Spleen (tissue), 11 donors: ENCODE measurements at regions not wholly inside any gene's neighbourhood (a gene's known extent, or its start where the extent isn't known, plus 50 kb on each side); places are given as distances from the start of the nearest gene placed in this dataset.
"Not testable (repeated sequence)": the region's sequence is repeated elsewhere in the genome, so short reads cannot be mapped to it uniquely, and the experiment has no call there.

Experiments used
- DNase-seq: peaks from one replicate; pipeline ENCODE4 v3.0.0-alpha.2; 2020
- H3K27ac ChIP-seq, 8 donors: fragments of 200-600 bp; sonication (generic) in 7 of 8; 1 replicate in 4 of 8; 2 replicates in 4 of 8; pipeline versions ENCODE4 v1.5.0 to v1.8.0; 2016 to 2021; ENCODE audit warnings: inconsistent platforms in 4 of 8, mild to moderate bottlenecking in 4 of 8, moderate library complexity in 1 of 8
- H3K27me3 ChIP-seq, 7 donors: fragments of 200-600 bp; sonication (generic) in 6 of 7; replicated peaks in 1 of 7; 1 replicate in 4 of 7; 2 replicates in 3 of 7; pipeline versions ENCODE4 v1.5.0 to v1.8.0; 2016 to 2021; ENCODE audit warnings: inconsistent platforms in 3 of 7, mild to moderate bottlenecking in 1 of 7
- H3K36me3 ChIP-seq, 6 donors: fragments of 200-600 bp; sonication (generic) in 5 of 6; 1 replicate in 4 of 6; 2 replicates in 2 of 6; pipeline versions ENCODE4 v1.5.0 to v1.8.0; 2016 to 2021; ENCODE audit warnings: inconsistent platforms in 2 of 6
- H3K4me1 ChIP-seq, 6 donors: fragments of 200-600 bp; sonication (generic) in 5 of 6; 1 replicate in 3 of 6; 2 replicates in 3 of 6; pipeline versions ENCODE4 v1.5.0 to v1.8.0; 2016 to 2021; ENCODE audit warnings: inconsistent platforms in 3 of 6
- H3K4me3 ChIP-seq, 8 donors: fragments of 200-600 bp; sonication (generic) in 7 of 8; 1 replicate in 4 of 8; 2 replicates in 4 of 8; pipeline versions ENCODE4 v1.5.0 to v1.8.0; 2016 to 2021; ENCODE audit warnings: inconsistent platforms in 4 of 8, mild to moderate bottlenecking in 4 of 8, moderate library complexity in 2 of 8
- H3K9me3 ChIP-seq, 8 donors: fragments of 200-600 bp; sonication (generic) in 7 of 8; 1 replicate in 4 of 8; 2 replicates in 4 of 8; pipeline versions ENCODE4 v1.5.0 to v1.8.0; 2016 to 2021; ENCODE audit warnings: inconsistent platforms in 4 of 8
- CTCF ChIP-seq, 11 experiments: fragments of 200-600 bp in 7 of 11; fragments of 450-650 bp in 4 of 11; sonication (generic) in 4 of 11; IDR thresholded peaks in 8 of 11; conservative IDR thresholded peaks in 3 of 11; 1 replicate in 7 of 11; 2 replicates in 4 of 11; pipeline versions ENCODE4 v1.4.0 to v1.8.0; 2016 to 2021; ENCODE audit warnings: antibody characterized with exemption in 11 of 11, inconsistent platforms in 4 of 11, mild to moderate bottlenecking in 1 of 11
- POLR2A ChIP-seq, 3 donors: fragments of 450-650 bp; IDR thresholded peaks; one replicate each; pipeline ENCODE4 v1.5.1; 2017; ENCODE audit warnings: antibody characterized with exemption in 3 of 3, mild to moderate bottlenecking in 1 of 3
- POLR2AphosphoS5 ChIP-seq, 3 donors: sonication (generic); formaldehyde crosslinking; IDR thresholded peaks; one replicate each; pipeline ENCODE4 v1.5.1; 2017; ENCODE audit warnings: antibody characterized with exemption in 3 of 3
- WGBS, 5 donors: extraction: QIAGEN DNeasy Blood & Tissue Kit in 3 of 5; methylation state at CpG; one replicate each; pipeline versions ENCODE4 v1.1.5 to v1.1.7; 2013 to 2018; 5-methylcytosine and 5-hydroxymethylcytosine counted together
- intact Hi-C: fragments of 100-400 bp; cut with DNase I; formaldehyde crosslinking; loops from one replicate; pipeline ENCODE4 v1.15.0; 2023; ENCODE audit warnings: low total_unique reads
- donor health status: healthy with polysubstance abuse.
- donor health status: DM: no; HTN: no; CAD: no; lungs with moderate emphysema.
- donor health status: DM: no; HTN: no; CAD: no.
- donor health status: Bipolar disorder and iron deficiency.
- donor health status: healthy.
- donor health status: DM: no; HTN: no; CAD: no.
- donor health status: DM: yes; HTN: yes; CAD: no.

GRCh38 chr1:244306544-244306943 lies 145.2 kb downstream of the ADSS2 start:
- Histone ChIP-seq H3K4me3 (no peak overlapping the region), H3K36me3 (no peaks in the 10 kb centered on the region), H3K27me3 (no peaks in the 10 kb centered on the region), H3K9me3 (peaks cover 0 to 5% (median 0%) of the 10 kb centered on the region in 8 donors), H3K4me1 (no peaks in the 10 kb centered on the region), H3K27ac (no peak overlapping the region)
- 96 to 100% (median 97%) methylated on average over 2 of the region's 2 CpGs for WGBS, 5 donors
- no peak for DNase-seq
- TF ChIP-seq POLR2A (IDR thresholded peaks at IDR 0.05) (no peak), CTCF (IDR thresholded peaks at IDR 0.05 in 8 of 11, conservative IDR thresholded peaks at IDR 0.05 in 3 of 11) (no peak), POLR2AphosphoS5 (IDR thresholded peaks at IDR 0.05) (no peak)
- intact Hi-C loops: no loop called here

- DNase-seq, H3K4me1 ChIP-seq, intact Hi-C loops, H3K9me3 ChIP-seq, H3K4me3 ChIP-seq, H3K27me3 ChIP-seq, H3K36me3 ChIP-seq, H3K27ac ChIP-seq: not testable (repeated sequence)
- 84 to 91% (median 86%) methylated on average over 4 of the region's 4 CpGs for WGBS, 5 donors
These were observed 142.5 kb downstream of the ADSS2 start for GRCh38 chr1:244309191-244309590.

- WGBS, 5 donors: 87 to 95% (median 91%) methylated on average over 18 of the region's 18 CpGs
- intact Hi-C loops: no loop called here
- DNase-seq: no peak
These were observed 139.8 kb downstream of the ADSS2 start for GRCh38 chr1:244311784-244312532.

GRCh38 chr1:244313346-244313745 lies 138.4 kb downstream of the ADSS2 start:
- Histone ChIP-seq H3K27me3 (no peaks in the 10 kb centered on the region), H3K36me3 (peaks cover 0 to 5% (median 0%) of the 10 kb centered on the region in 6 donors), H3K4me3 (no peak overlapping the region), H3K9me3 (peaks cover 0 to 5% (median 0%) of the 10 kb centered on the region in 8 donors), H3K4me1 (peaks cover 0 to 7% (median 2%) of the 10 kb centered on the region in 6 donors), H3K27ac (no peak overlapping the region)
- no peak for TF ChIP-seq POLR2A (IDR thresholded peaks at IDR 0.05)
- TF ChIP-seq POLR2AphosphoS5 (IDR thresholded peaks at IDR 0.05): no peak
- no peak for TF ChIP-seq CTCF (IDR thresholded peaks at IDR 0.05 in 8 of 11, conservative IDR thresholded peaks at IDR 0.05 in 3 of 11)
- no peak for DNase-seq
- intact Hi-C loops: no loop called here
- WGBS, 5 donors: 83 to 87% (median 85%) methylated on average over 9 of the region's 9 CpGs

More at GRCh38 chr1:244311784-244312532, 139.8 kb downstream of the ADSS2 start:
- Histone ChIP-seq H3K36me3 (peaks cover 0 to 5% (median 0%) of the 10 kb centered on the region in 6 donors), H3K4me3 (no peak overlapping the region), H3K27me3 (no peaks in the 10 kb centered on the region), H3K9me3 (peaks cover 0 to 5% (median 0%) of the 10 kb centered on the region in 8 donors), H3K4me1 (no peaks in the 10 kb centered on the region), H3K27ac (no peak overlapping the region)
- no peak for TF ChIP-seq POLR2AphosphoS5 (IDR thresholded peaks at IDR 0.05)
- TF ChIP-seq CTCF (IDR thresholded peaks at IDR 0.05 in 8 of 11, conservative IDR thresholded peaks at IDR 0.05 in 3 of 11): no peak
